Stimulated activated CD4-positive, alpha-beta T cell treated with anti-CD3 and anti-CD28 coated beads, Interleukin-2, amount 100 ng/mL, for 24 hours (primary cell): ENCODE measurements at regions not wholly inside any gene's neighbourhood (a gene's known extent, or its start where the extent isn't known, plus 50 kb on each side); places are given as distances from the start of the nearest gene placed in this dataset.

Experiments used
- DNase-seq, 2 donors: peaks; one replicate each; pipeline ENCODE4 v3.0.0-alpha.2; 2020

- no peak for DNase-seq
These were observed 1432.9 kb downstream of the BRD1 start for GRCh38 chr22:48394787-48395186.

- no peak for DNase-seq
These were observed 1433.8 kb downstream of the BRD1 start for GRCh38 chr22:48393885-48394284.

- no peak for DNase-seq
These were observed 1434.7 kb downstream of the BRD1 start for GRCh38 chr22:48393041-48393370.

- no peak for DNase-seq
These were observed 1435.9 kb downstream of the BRD1 start for GRCh38 chr22:48391820-48392219.

- DNase-seq: no peak
These were observed 1436.4 kb downstream of the BRD1 start for GRCh38 chr22:48391171-48391711.

GRCh38 chr22:48389916-48390315, 1437.8 kb downstream of the BRD1 start:
- DNase-seq: no peak

GRCh38 chr22:48382197-48382596, 1445.5 kb downstream of the BRD1 start:
- no peak for DNase-seq

- DNase-seq: no peak
These were observed 1447.5 kb downstream of the BRD1 start for GRCh38 chr22:48380016-48380665.

- no peak for DNase-seq
These were observed 1448.3 kb downstream of the BRD1 start for GRCh38 chr22:48379371-48379770.

GRCh38 chr22:48378673-48379072, 1449.0 kb downstream of the BRD1 start:
- no peak for DNase-seq

- DNase-seq: no peak
These were observed 1450.5 kb downstream of the BRD1 start for GRCh38 chr22:48376936-48377712.

GRCh38 chr22:48376428-48376827, 1451.2 kb downstream of the BRD1 start:
- DNase-seq: no peak

GRCh38 chr22:48373626-48374173, 1454.0 kb downstream of the BRD1 start:
- DNase-seq: no peak

GRCh38 chr22:48372390-48372789, 1455.3 kb downstream of the BRD1 start:
- DNase-seq: no peak

- DNase-seq: no peak
These were observed 1456.3 kb downstream of the BRD1 start for GRCh38 chr22:48371391-48371790.

- DNase-seq: no peak
These were observed 1457.0 kb downstream of the BRD1 start for GRCh38 chr22:48370508-48371325.

GRCh38 chr22:48369789-48370507, 1457.7 kb downstream of the BRD1 start:
- DNase-seq: no peak

GRCh38 chr22:48368975-48369525, 1458.6 kb downstream of the BRD1 start:
- no peak for DNase-seq

GRCh38 chr22:48367731-48368130, 1459.9 kb downstream of the BRD1 start:
- DNase-seq: no peak

GRCh38 chr22:48366591-48366990, 1461.1 kb downstream of the BRD1 start:
- no peak for DNase-seq

- no peak for DNase-seq
These were observed 1461.6 kb downstream of the BRD1 start for GRCh38 chr22:48366056-48366455.

- DNase-seq: no peak
These were observed 1462.3 kb downstream of the BRD1 start for GRCh38 chr22:48365386-48365785.
